Thyroid gland (tissue), 4 donors: ENCODE measurements at regions not wholly inside any gene's neighbourhood (a gene's known extent, or its start where the extent isn't known, plus 50 kb on each side); places are given as distances from the start of the nearest gene placed in this dataset.

ENCODE experiments used
- CTCF ChIP-seq, 6 experiments: fragments of 200-600 bp in 3 of 6; fragments of 450-650 bp in 3 of 6; sonication (generic) in 3 of 6; IDR thresholded peaks; one replicate each; pipeline ENCODE4 v1.5.1; 2016 to 2019; ENCODE audit warnings: antibody characterized with exemption in 6 of 6, mild to moderate bottlenecking in 2 of 6, inconsistent platforms in 1 of 6, moderate library complexity in 1 of 6
- POLR2A ChIP-seq, 2 donors: fragments of 450-650 bp; IDR thresholded peaks; one replicate each; pipeline ENCODE4 v1.6.1; 2017; ENCODE audit warnings: antibody characterized with exemption in 2 of 2, mild to moderate bottlenecking in 2 of 2, moderate library complexity in 1 of 2

- TF ChIP-seq POLR2A (IDR thresholded peaks at IDR 0.05) (no peak), CTCF (IDR thresholded peaks at IDR 0.05) (no peak)
Measured at GRCh38 chr1:103230061-103230460, 121.7 kb upstream of the COL11A1 start.
